HFFc6 (cell line): ENCODE measurements at regions not wholly inside any gene's neighbourhood (a gene's known extent, or its start where the extent isn't known, plus 50 kb on each side); places are given as distances from the start of the nearest gene placed in this dataset.

Experiments used
- DNase-seq: peaks from one replicate; pipeline ENCODE4 v3.0.0-alpha.2; 2018
- H3K27ac Mint-ChIP-seq: 2 replicates; pipeline ENCODE4 v1.8.0; 2020; ENCODE audit warnings: mild to moderate bottlenecking, mixed read lengths
- H3K27me3 Mint-ChIP-seq: 2 replicates; pipeline ENCODE4 v1.8.0; 2021; ENCODE audit warnings: mild to moderate bottlenecking, moderate library complexity, mixed read lengths; ENCODE audit not compliant: insufficient read depth
- H3K36me3 Mint-ChIP-seq: 2 replicates; pipeline ENCODE4 v1.8.0; 2021; ENCODE audit warnings: low read depth, mixed read lengths
- H3K4me1 Mint-ChIP-seq: 2 replicates; pipeline ENCODE4 v1.8.0; 2020; ENCODE audit warnings: low read depth, mixed read lengths
- H3K4me3 Mint-ChIP-seq: 2 replicates; pipeline ENCODE4 v1.8.0; 2020; ENCODE audit warnings: mild to moderate bottlenecking, moderate library complexity, mixed read lengths
- H3K9me3 Mint-ChIP-seq: 2 replicates; pipeline ENCODE4 v1.8.0; 2020; ENCODE audit warnings: mild to moderate bottlenecking, mixed read lengths
- TF ChIP-seq, protein P1 (sequence below): fragments of 200-600 bp; sonication (generic); IDR thresholded peaks from 2 replicates; pipeline ENCODE4 v1.5.0; 2021; ENCODE audit warnings: antibody characterized with exemption, mild to moderate bottlenecking

DNA sequence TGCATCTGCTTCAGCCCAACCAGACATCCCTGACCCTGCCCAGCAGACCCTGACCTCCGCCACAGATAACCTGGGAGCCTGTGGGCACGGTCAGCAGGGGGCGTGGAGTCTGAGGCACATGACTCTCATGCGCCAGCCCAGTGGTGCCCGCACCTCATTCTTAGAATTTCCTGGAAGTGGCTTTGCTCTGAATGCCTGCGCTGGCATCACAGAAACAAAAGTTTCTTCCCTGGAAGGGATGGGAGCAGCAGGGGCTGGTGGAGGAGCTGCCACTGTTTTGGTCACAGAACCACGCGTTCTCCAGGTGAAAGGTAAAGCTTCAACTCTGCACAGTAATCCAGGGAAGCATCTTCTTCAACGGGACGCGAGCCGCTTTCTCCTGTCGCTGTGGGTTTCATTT is 67.9 kb upstream of the DUSP22 start:
- peaks cover 24% of the 10 kb centered on the region for H3K4me1 Mint-ChIP-seq
- no peak overlapping the region for H3K4me3 Mint-ChIP-seq
- no peak for DNase-seq
- H3K27ac Mint-ChIP-seq: no peak overlapping the region
- peaks cover 5% of the 10 kb centered on the region for H3K9me3 Mint-ChIP-seq
- TF ChIP-seq, protein P1, sequence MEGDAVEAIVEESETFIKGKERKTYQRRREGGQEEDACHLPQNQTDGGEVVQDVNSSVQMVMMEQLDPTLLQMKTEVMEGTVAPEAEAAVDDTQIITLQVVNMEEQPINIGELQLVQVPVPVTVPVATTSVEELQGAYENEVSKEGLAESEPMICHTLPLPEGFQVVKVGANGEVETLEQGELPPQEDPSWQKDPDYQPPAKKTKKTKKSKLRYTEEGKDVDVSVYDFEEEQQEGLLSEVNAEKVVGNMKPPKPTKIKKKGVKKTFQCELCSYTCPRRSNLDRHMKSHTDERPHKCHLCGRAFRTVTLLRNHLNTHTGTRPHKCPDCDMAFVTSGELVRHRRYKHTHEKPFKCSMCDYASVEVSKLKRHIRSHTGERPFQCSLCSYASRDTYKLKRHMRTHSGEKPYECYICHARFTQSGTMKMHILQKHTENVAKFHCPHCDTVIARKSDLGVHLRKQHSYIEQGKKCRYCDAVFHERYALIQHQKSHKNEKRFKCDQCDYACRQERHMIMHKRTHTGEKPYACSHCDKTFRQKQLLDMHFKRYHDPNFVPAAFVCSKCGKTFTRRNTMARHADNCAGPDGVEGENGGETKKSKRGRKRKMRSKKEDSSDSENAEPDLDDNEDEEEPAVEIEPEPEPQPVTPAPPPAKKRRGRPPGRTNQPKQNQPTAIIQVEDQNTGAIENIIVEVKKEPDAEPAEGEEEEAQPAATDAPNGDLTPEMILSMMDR: no peak
- H3K36me3 Mint-ChIP-seq: no peaks in the 10 kb centered on the region
- peaks cover 7% of the 10 kb centered on the region for H3K27me3 Mint-ChIP-seq

DNA sequence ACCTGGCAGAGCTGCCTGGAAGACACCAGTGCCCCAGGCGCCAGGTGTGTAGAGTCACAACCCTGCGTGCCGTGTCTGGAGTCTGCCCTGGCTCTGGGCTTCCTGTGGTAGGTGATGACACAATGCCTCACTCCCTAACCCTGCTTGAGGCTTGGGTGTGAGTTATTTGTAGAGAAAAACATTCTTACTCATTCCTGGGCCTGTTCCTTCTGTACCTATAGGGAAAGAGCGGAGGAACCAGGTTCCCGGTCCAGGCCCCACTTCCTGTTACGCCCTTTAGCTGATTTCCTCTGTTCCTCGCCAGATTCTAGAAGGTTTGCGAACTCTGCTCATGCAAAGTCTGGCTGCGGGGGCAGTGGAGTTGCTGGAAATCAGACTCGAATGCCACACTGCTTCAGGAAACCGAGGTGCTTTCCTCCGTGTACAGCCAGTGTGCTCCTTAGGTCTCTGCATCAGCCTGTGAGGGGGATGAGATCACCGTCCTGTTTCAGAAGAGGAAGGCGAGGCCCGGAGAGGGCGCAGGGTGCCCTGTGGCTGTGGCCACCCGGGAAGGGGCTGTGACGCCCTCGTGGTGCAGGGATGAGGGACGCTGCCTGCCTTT is 67.1 kb upstream of the DUSP22 start:
- DNase-seq: no peak
- Mint-ChIP-seq H3K27ac (no peak overlapping the region), H3K4me3 (no peak overlapping the region), H3K27me3 (peaks cover 3% of the 10 kb centered on the region), H3K9me3 (peaks cover 5% of the 10 kb centered on the region), H3K4me1 (peaks cover 23% of the 10 kb centered on the region), H3K36me3 (no peaks in the 10 kb centered on the region)
- TF ChIP-seq, protein P1: no peak

DNA sequence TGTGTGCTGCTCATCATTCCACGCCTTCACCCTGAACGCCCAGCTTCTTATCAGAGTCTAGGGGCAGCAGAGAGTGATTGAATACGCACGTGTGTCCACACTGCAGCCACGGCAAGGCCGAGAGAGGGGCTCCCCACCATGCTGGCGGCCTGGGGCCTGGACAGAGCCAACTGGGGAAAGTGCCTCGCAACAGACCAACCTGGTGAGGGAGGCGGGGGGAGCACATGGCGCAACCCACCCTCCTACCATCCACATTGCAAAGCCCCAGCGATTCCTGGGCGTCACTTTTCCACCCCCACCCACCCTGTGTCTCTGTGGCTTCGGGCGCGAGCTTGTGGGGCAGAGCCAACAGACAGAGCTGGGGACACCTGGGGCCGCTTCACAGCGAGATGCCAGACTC is 66.4 kb upstream of the DUSP22 start:
- H3K9me3 Mint-ChIP-seq: peaks cover 5% of the 10 kb centered on the region
- no peak overlapping the region for H3K27ac Mint-ChIP-seq
- no peaks in the 10 kb centered on the region for H3K36me3 Mint-ChIP-seq
- no peak overlapping the region for H3K4me3 Mint-ChIP-seq
- no peak for DNase-seq
- H3K27me3 Mint-ChIP-seq: peaks cover 3% of the 10 kb centered on the region
- TF ChIP-seq, protein P1: no peak
- H3K4me1 Mint-ChIP-seq: peaks cover 16% of the 10 kb centered on the region

DNA sequence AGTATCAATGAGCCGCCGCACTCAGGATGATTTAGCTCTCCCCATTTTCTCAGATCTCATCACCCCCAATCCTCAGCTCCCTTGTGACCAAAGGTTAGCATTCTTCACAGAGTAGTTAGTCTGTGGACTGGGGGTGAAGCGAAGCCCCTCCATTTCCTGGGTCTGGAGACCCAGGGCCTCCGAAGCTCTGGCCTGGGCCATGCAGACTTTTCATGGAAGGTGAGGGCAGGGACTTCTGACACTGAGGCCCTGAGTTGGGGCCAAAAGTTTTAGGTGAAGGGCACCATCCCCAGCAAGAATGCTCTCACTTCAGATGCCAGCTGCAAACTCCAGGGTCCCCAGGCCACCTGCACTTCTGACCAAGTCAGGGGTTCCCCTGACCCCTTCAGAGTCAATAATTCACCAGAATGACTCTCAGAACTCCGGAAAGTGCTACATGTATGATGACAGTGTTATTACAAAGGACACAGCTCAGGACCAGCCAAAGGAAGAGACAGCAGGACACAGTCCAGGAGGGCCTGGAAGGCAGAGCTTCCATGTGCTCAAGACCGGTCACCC is 65.7 kb upstream of the DUSP22 start:
- H3K9me3 Mint-ChIP-seq: peaks cover 5% of the 10 kb centered on the region
- no peak overlapping the region for H3K27ac Mint-ChIP-seq
- H3K27me3 Mint-ChIP-seq: peaks cover 3% of the 10 kb centered on the region
- no peaks in the 10 kb centered on the region for H3K36me3 Mint-ChIP-seq
- no peak for DNase-seq
- H3K4me1 Mint-ChIP-seq: peaks cover 9% of the 10 kb centered on the region
- TF ChIP-seq, protein P1: no peak
- no peak overlapping the region for H3K4me3 Mint-ChIP-seq

DNA sequence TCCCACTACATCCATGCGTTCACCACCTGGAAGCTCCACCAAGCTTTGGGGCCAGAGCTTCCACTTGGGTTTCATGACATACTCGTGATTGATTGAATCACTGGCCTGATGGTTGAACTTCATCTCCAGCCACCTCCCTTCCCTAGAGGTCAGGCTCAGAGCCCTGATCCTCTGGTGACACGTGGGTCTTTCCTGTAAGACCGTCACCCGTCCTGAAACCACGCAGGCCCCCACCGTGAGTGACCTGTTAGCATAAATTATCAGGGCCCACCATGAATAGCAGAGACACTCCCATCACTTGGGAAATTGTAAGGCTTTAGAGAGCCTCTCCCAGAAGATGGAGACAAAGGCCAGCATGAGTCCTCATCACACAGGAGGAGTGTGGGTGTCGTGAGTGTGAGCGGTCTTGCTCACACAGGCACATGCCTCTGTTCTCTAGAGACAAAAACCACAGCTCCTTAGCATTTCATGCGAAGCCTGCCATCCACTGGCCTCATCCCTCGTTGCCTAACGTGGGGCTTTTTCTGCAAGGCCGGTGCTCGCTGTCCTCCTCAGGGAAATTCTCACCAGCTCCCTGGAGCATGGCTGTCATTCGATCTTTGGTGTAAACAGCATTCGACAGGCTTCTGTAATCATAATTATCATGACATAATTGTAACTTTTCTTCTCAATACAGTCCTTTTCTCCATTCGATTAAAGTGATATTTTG is 65.1 kb upstream of the DUSP22 start:
- no peak for DNase-seq
- Mint-ChIP-seq H3K27ac (no peak overlapping the region), H3K27me3 (peaks cover 3% of the 10 kb centered on the region), H3K4me1 (peaks cover 3% of the 10 kb centered on the region; the same call in 1 of the 2 replicates), H3K9me3 (peaks cover 5% of the 10 kb centered on the region), H3K4me3 (no peak overlapping the region), H3K36me3 (no peaks in the 10 kb centered on the region)
- TF ChIP-seq, protein P1: no peak
